ENCODE measurements at regions not wholly inside any gene's neighbourhood (a gene's known extent, or its start where the extent isn't known, plus 50 kb on each side); places are given as distances from the start of the nearest gene placed in this dataset.
"Not testable (repeated sequence)": the region's sequence is repeated elsewhere in the genome, so short reads cannot be mapped to it uniquely, and the experiment has no call there.

GRCh38 chrY:16121988-16122387 lies 1597.7 kb downstream of the NLGN4Y start:
- peak; percentile 53 for ATAC-seq
- H3K4me3 ChIP-seq: no peak overlapping the region
- 17 to 27% methylated on average over 2 of the region's 2 CpGs for WGBS, 2 donors
- no peak overlapping the region for H3K27ac ChIP-seq
- no peaks in the 10 kb centered on the region for H3K36me3 ChIP-seq (replicated peaks in 1 of 2; ENCODE audit: insufficient read depth in 1 of 2, low read depth in 2 of 2)
- H3K4me1 ChIP-seq: no peaks in the 10 kb centered on the region
- DNase-seq: no peak
- H3K27me3 ChIP-seq: no peaks in the 10 kb centered on the region
- intact Hi-C loops (cut with DNase I): no loop called here
- no peak for TF ChIP-seq POLR2A (IDR thresholded peaks at IDR 0.05)
- TF ChIP-seq, protein P1, sequence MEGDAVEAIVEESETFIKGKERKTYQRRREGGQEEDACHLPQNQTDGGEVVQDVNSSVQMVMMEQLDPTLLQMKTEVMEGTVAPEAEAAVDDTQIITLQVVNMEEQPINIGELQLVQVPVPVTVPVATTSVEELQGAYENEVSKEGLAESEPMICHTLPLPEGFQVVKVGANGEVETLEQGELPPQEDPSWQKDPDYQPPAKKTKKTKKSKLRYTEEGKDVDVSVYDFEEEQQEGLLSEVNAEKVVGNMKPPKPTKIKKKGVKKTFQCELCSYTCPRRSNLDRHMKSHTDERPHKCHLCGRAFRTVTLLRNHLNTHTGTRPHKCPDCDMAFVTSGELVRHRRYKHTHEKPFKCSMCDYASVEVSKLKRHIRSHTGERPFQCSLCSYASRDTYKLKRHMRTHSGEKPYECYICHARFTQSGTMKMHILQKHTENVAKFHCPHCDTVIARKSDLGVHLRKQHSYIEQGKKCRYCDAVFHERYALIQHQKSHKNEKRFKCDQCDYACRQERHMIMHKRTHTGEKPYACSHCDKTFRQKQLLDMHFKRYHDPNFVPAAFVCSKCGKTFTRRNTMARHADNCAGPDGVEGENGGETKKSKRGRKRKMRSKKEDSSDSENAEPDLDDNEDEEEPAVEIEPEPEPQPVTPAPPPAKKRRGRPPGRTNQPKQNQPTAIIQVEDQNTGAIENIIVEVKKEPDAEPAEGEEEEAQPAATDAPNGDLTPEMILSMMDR (IDR thresholded peaks at IDR 0.05): no peak
- no peaks in the 10 kb centered on the region for H3K9me3 ChIP-seq

DNA sequence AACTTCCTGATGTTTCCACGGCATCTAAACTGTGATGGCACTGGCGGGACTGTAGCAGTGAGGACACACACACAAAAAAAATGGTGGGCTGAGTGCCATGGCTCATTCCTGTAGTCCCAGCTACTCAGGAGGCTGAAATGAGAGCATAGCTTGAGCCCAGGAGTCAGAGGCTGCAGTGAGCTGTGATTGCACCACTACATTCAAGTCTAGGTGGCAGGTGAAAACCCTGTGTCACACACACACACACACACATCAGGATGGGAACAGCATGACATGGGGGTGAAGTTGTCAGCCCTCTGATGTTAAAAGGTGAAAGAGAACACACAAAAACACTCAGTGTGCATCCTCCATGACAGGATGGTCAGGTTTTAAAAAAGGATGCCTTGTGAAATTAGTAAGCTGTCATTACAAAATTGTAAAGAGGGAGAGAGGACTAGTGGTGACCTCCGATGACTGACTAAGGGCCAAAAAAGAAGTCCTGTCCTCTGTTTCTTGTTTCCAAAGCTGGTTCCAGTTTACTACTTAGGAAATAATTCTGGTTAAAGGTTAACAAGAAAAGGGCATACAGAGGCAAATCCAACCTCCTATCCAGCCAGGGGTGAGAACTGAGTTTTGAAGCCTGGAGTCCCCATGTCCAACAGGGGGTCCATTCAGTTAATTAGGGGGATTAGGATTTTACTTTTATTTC lies 1600.4 kb downstream of the NLGN4Y start:
- Histone ChIP-seq H3K36me3 (replicated peaks in 1 of 2; ENCODE audit: insufficient read depth in 1 of 2, low read depth in 2 of 2) (no peaks in the 10 kb centered on the region), H3K27ac (no peak overlapping the region), H3K4me3 (no peak overlapping the region), H3K4me1 (no peaks in the 10 kb centered on the region), H3K9me3 (no peaks in the 10 kb centered on the region), H3K27me3 (no peaks in the 10 kb centered on the region)
- DNase-seq (no peak), ATAC-seq (no peak)
- 90 to 91% methylated on average over 3 of the region's 3 CpGs for WGBS, 2 donors
- intact Hi-C loops (cut with DNase I): no loop called here
- TF ChIP-seq POLR2A (IDR thresholded peaks at IDR 0.05): no peak
- TF ChIP-seq, protein P1 (IDR thresholded peaks at IDR 0.05): no peak

DNA sequence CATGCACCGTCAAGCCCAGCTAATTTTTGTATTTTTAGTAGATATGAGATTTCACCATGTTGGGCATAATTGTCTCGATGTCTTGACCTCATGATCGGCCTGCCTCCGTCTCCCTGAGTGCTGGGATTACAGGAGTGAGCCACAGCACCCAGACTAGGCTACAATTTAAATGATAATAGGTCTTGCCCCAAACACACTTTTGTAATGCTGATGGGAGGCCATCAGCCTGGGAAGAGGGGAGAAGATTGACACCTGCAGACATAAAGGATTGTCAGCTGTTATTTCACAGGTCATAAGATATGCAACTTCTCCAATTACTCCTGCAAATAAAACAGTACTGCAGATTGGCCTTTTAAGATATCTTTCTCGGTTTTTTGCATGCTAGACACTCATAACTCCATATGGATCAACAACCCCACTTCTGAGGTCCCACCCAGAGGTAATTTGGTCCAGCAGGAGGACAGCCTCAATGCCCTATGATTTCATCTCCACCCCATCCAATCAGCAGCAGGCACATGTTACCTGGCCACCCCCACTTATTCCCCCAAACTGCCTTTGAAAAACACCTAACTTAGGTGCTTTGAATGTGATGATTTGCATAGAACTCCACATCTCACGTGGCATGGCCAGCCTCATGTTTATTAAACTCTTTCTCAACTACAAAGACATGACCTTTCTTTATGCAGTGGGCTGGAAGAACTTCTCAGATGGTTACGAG lies 1612.4 kb downstream of the NLGN4Y start:
- no peak overlapping the region for H3K27ac ChIP-seq
- WGBS, 2 donors: 59 to 67% methylated on average over 3 to 7 of the region's 7 CpGs
- intact Hi-C loops (cut with DNase I): no loop called here
- no peak overlapping the region for H3K4me3 ChIP-seq
- H3K9me3 ChIP-seq: no peaks in the 10 kb centered on the region
- no peaks in the 10 kb centered on the region for H3K4me1 ChIP-seq
- no peaks in the 10 kb centered on the region for H3K27me3 ChIP-seq
- ATAC-seq: no peak
- no peak for DNase-seq
- H3K36me3 ChIP-seq (replicated peaks in 1 of 2; ENCODE audit: insufficient read depth in 1 of 2, low read depth in 2 of 2): no peaks in the 10 kb centered on the region
- no peak for TF ChIP-seq POLR2A (IDR thresholded peaks at IDR 0.05)
- TF ChIP-seq, protein P1 (IDR thresholded peaks at IDR 0.05): no peak

DNA sequence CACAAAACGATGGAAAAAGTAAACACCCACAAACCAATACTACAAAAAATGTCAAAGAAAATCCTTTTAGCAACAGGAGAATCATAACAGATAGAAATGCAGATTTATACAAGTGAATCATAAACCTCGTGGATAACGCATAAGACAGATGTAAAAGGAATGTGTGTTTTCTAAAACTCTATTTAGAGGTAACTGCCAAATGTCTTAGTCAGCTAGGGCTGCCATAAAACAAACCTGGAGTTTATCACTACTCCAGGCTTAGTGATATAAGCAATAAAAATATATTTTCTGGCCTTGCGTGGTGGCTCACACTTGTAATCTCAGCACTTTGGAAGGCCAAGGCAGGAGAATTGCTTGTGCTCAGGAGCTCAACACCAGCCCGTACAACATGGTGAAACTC lies 1633.5 kb downstream of the NLGN4Y start:
- no peaks in the 10 kb centered on the region for H3K36me3 ChIP-seq (replicated peaks in 1 of 2; ENCODE audit: insufficient read depth in 1 of 2, low read depth in 2 of 2)
- WGBS, 2 donors: 39 to 69% methylated on average over 2 to 3 of the region's 5 CpGs
- intact Hi-C loops (cut with DNase I): no loop called here
- H3K4me3 ChIP-seq: no peak overlapping the region
- H3K27ac ChIP-seq: no peak overlapping the region
- DNase-seq: no peak
- no peak for ATAC-seq
- no peaks in the 10 kb centered on the region for H3K4me1 ChIP-seq
- no peak for TF ChIP-seq POLR2A (IDR thresholded peaks at IDR 0.05)
- H3K9me3 ChIP-seq: no peaks in the 10 kb centered on the region
- H3K27me3 ChIP-seq: no peaks in the 10 kb centered on the region

- H3K27me3 ChIP-seq; intact Hi-C loops (cut with DNase I); ATAC-seq; H3K27ac ChIP-seq; H3K36me3 ChIP-seq (replicated peaks in 1 of 2; ENCODE audit: insufficient read depth in 1 of 2, low read depth in 2 of 2); H3K4me3 ChIP-seq; H3K9me3 ChIP-seq; DNase-seq; H3K4me1 ChIP-seq: not testable (repeated sequence)
- no CpG with 5 or more reads among the region's 1 CpG for WGBS, 2 donors
These were observed 1651.4 kb downstream of the NLGN4Y start for GRCh38 chrY:16175740-16176139.

DNA sequence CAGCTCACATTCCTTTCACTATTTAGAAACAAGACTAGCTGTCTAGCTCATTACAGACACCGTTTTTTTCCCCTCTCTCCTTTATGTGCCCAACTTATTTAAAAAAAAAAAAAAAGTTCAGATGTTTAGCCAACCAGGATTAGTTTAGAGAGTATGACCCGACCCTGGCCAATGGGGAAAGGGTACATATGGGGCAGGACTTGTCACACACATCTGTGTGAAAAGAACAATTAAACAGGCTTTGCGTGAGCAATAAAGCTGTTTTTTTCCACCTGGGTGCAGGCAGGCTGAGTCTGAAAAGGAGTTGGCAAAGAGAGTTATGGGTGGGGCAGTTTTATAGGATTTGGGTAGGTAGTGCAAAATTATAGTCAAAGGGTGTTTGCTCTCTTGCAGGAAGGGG lies 1674.5 kb downstream of the CDY2B start:
- H3K27me3 ChIP-seq; H3K4me3 ChIP-seq; H3K4me1 ChIP-seq; ATAC-seq; intact Hi-C loops (cut with DNase I); DNase-seq; H3K9me3 ChIP-seq; H3K36me3 ChIP-seq (replicated peaks in 1 of 2; ENCODE audit: insufficient read depth in 1 of 2, low read depth in 2 of 2); H3K27ac ChIP-seq: not testable (repeated sequence)
- WGBS, 2 donors: no CpG with 5 or more reads among the region's 3 CpGs

DNA sequence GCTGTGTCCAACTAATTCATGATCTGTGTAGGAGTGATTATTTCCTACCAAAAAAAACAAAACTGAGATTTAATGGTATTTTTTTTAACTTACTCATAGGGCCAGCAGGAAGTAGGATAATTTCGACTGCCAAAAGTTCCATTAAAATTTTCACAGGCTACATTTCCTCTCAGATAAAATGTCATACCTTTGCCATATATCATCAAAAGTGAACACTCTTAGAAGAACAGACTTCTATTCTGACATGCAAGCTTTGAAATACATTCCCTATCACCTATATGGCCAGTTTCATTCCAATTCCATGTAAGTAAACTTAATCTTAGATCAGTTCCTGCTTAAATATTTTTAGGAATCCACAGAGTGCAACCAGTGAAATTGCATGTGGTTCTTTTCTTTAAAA lies 1636.7 kb downstream of the CDY2B start:
- H3K9me3 ChIP-seq; H3K4me1 ChIP-seq; H3K36me3 ChIP-seq (replicated peaks in 1 of 2; ENCODE audit: insufficient read depth in 1 of 2, low read depth in 2 of 2); H3K27ac ChIP-seq; intact Hi-C loops (cut with DNase I); H3K4me3 ChIP-seq; ATAC-seq; H3K27me3 ChIP-seq; DNase-seq: not testable (repeated sequence)
- WGBS, 2 donors: no CpG with 5 or more reads among the region's 1 CpG

DNA sequence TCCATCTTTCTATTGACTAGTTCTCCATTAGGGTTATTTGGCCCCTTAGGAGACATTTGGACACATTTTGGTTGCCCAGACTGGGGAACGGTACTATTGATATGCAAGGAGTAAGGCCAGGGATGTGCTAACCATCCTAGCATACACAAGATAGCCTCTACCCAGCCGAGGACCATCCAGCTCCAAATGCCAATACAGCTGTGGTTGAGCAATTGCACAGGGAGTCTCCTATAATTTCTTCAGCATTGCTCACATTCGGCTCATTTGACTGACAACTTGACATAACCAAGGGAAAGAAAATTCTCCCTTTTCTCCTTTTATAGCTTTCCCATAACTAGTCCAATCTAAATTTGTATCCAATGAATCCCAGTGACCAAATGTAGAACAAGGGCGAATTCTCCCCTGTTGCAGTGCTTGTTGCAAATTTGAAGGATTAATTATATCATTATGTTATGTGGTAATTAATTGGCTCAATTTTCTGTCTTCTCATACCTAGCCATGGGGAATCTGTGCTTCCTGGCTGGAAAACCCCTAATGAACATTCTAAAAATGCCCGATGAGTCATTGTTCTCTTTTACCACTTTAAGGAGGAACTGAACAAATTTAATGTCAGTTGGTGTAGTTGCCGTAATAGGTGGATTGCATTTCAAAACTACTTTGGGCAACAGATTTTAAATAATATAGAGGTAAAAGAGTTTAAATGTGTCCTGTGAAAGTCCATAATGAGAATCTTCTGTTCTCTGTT lies 1625.3 kb downstream of the CDY2B start:
- H3K36me3 ChIP-seq (replicated peaks in 1 of 2; ENCODE audit: insufficient read depth in 1 of 2, low read depth in 2 of 2); H3K9me3 ChIP-seq; DNase-seq; H3K4me1 ChIP-seq; H3K27me3 ChIP-seq; H3K4me3 ChIP-seq; H3K27ac ChIP-seq; intact Hi-C loops (cut with DNase I): not testable (repeated sequence)
- peak; percentile 48 for ATAC-seq
- no CpG with 5 or more reads among the region's 6 CpGs for WGBS, 2 donors
